ENCODE measurements at regions not wholly inside any gene's neighbourhood (a gene's known extent, or its start where the extent isn't known, plus 50 kb on each side); places are given as distances from the start of the nearest gene placed in this dataset.

DNA sequence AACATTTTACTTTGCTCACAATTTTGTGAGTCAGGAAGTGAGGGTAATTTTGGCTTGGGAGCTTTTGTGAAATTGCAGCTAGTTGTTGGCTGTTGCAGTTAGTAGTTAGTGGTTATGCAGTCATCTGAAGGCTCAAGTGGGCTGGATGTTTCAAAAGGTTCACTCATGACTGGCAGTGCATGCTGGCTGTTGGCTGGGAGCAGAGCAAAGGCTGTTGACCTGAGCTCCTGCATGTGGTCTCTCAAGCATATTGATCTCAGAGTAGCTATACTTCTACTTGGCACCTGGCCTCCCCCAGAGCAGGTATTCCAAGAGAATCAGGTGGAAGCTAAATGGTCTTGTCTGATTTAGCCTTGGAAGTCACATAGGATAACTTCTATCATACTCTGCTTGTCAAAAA, 414.1 kb upstream of the STXBP6 start:
- TF ChIP-seq, protein P1, sequence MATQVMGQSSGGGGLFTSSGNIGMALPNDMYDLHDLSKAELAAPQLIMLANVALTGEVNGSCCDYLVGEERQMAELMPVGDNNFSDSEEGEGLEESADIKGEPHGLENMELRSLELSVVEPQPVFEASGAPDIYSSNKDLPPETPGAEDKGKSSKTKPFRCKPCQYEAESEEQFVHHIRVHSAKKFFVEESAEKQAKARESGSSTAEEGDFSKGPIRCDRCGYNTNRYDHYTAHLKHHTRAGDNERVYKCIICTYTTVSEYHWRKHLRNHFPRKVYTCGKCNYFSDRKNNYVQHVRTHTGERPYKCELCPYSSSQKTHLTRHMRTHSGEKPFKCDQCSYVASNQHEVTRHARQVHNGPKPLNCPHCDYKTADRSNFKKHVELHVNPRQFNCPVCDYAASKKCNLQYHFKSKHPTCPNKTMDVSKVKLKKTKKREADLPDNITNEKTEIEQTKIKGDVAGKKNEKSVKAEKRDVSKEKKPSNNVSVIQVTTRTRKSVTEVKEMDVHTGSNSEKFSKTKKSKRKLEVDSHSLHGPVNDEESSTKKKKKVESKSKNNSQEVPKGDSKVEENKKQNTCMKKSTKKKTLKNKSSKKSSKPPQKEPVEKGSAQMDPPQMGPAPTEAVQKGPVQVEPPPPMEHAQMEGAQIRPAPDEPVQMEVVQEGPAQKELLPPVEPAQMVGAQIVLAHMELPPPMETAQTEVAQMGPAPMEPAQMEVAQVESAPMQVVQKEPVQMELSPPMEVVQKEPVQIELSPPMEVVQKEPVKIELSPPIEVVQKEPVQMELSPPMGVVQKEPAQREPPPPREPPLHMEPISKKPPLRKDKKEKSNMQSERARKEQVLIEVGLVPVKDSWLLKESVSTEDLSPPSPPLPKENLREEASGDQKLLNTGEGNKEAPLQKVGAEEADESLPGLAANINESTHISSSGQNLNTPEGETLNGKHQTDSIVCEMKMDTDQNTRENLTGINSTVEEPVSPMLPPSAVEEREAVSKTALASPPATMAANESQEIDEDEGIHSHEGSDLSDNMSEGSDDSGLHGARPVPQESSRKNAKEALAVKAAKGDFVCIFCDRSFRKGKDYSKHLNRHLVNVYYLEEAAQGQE (IDR thresholded peaks at IDR 0.05; ENCODE audit: insufficient read depth in 1 of 2, low read depth in 2 of 2, low read length in 2 of 2) = no peak
- TF ChIP-seq SIN3A (IDR thresholded peaks at IDR 0.05; ENCODE audit: borderline replicate concordance, insufficient read depth, low read length) (no peak), FOXP2 (optimal IDR thresholded peaks at IDR 0.05; ENCODE audit: borderline replicate concordance, extremely low read depth, extremely low read length, insufficient read depth) (no peak), TAF1 (IDR thresholded peaks at IDR 0.05; ENCODE audit: borderline replicate concordance, insufficient read depth, low read length) (no peak)

DNA sequence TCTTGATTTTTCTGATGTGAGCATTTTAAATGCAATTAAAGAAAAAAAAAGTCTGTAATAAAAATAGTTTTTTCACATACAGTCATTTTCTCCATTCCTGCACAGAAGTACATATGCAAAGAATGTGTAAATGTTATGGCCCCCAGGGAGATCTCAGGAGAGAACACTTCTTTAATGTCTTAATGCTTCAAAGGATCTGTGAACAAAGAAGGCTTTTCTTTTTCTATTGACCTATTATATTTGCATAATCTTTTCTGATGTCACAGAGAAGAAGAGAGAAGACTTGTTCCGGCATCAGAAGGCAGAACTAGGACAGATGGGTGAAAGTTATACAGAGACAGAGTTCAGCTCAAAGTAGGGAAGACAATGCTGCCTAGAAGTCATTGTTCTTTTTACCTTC, 413.5 kb upstream of the STXBP6 start:
- TF ChIP-seq TAF1 (IDR thresholded peaks at IDR 0.05; ENCODE audit: borderline replicate concordance, insufficient read depth, low read length) = no peak
- no peak for TF ChIP-seq POLR2AphosphoS5 (IDR thresholded peaks at IDR 0.05; ENCODE audit: low read depth, low read length)
- no peak for TF ChIP-seq SIN3A (IDR thresholded peaks at IDR 0.05; ENCODE audit: borderline replicate concordance, insufficient read depth, low read length)
- no peak for TF ChIP-seq FOXP2 (optimal IDR thresholded peaks at IDR 0.05; ENCODE audit: borderline replicate concordance, extremely low read depth, extremely low read length, insufficient read depth)
- TF ChIP-seq, protein P1 (IDR thresholded peaks at IDR 0.05; ENCODE audit: insufficient read depth in 1 of 2, low read depth in 2 of 2, low read length in 2 of 2) = no peak

DNA sequence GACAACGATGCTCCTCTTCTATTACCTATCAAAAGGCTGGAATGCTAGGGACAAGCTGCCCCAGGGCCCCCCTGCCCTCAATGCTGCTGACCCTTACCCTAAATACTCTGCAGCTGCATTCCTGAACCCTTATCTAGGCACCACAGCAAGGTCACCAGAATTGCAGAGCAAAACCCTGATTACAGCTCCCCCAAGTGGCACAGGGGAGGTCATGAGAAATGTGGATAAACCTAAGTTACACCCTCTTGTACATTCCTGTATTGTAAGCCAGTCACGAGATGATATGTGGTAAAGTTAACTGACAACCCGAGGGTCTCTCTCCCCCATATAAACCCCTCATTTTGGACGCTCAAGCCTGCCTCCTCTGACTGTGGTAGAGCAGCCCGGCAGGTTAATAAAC, 411.8 kb upstream of the STXBP6 start:
- TF ChIP-seq, protein P1 (IDR thresholded peaks at IDR 0.05; ENCODE audit: insufficient read depth in 1 of 2, low read depth in 2 of 2, low read length in 2 of 2) = no peak
- TF ChIP-seq SIN3A (IDR thresholded peaks at IDR 0.05; ENCODE audit: borderline replicate concordance, insufficient read depth, low read length) = no peak
- no peak for TF ChIP-seq FOXP2 (optimal IDR thresholded peaks at IDR 0.05; ENCODE audit: borderline replicate concordance, extremely low read depth, extremely low read length, insufficient read depth)

DNA sequence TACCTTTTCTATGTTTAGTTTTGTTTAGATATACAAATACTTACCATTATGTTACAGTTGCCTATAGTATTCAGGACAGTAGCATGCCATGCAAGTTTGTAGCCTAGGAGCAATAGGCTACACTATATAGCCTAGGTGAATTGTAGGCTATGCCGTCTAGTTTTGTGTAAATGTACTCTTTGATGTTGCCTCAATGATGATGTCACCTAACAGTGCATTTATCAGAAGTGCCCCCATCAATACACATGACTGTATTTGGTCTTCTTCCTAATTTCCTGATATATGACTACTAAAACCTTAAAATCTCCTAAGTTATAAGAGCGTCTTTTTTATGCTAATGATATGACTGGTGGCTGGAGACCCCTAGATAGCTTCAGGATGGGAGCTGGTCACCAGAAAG, 394.4 kb upstream of the STXBP6 start:
- TF ChIP-seq SIN3A (IDR thresholded peaks at IDR 0.05; ENCODE audit: borderline replicate concordance, insufficient read depth, low read length) (no peak), TAF1 (IDR thresholded peaks at IDR 0.05; ENCODE audit: borderline replicate concordance, insufficient read depth, low read length) (no peak), POLR2AphosphoS5 (IDR thresholded peaks at IDR 0.05; ENCODE audit: low read depth, low read length) (no peak), FOXP2 (optimal IDR thresholded peaks at IDR 0.05; ENCODE audit: borderline replicate concordance, extremely low read depth, extremely low read length, insufficient read depth) (no peak)
- TF ChIP-seq, protein P1 (IDR thresholded peaks at IDR 0.05; ENCODE audit: insufficient read depth in 1 of 2, low read depth in 2 of 2, low read length in 2 of 2) = no peak

GRCh38 chr14:25436906-25437305, 387.0 kb upstream of the STXBP6 start:
- TF ChIP-seq TAF1 (IDR thresholded peaks at IDR 0.05; ENCODE audit: borderline replicate concordance, insufficient read depth, low read length) = no peak
- TF ChIP-seq SIN3A (IDR thresholded peaks at IDR 0.05; ENCODE audit: borderline replicate concordance, insufficient read depth, low read length) = no peak
- TF ChIP-seq POLR2AphosphoS5 (IDR thresholded peaks at IDR 0.05; ENCODE audit: low read depth, low read length) = no peak
- TF ChIP-seq, protein P1 (IDR thresholded peaks at IDR 0.05; ENCODE audit: insufficient read depth in 1 of 2, low read depth in 2 of 2, low read length in 2 of 2) = no peak
- no peak for TF ChIP-seq FOXP2 (optimal IDR thresholded peaks at IDR 0.05; ENCODE audit: borderline replicate concordance, extremely low read depth, extremely low read length, insufficient read depth)
